Loucy (cell line): ENCODE measurements at regions not wholly inside any gene's neighbourhood (a gene's known extent, or its start where the extent isn't known, plus 50 kb on each side); places are given as distances from the start of the nearest gene placed in this dataset.

ENCODE experiments used
- H2AFZ ChIP-seq: fragments of 200-600 bp; sonication (generic); 2 replicates; pipeline ENCODE4 v1.6.0; 2016; ENCODE audit warnings: antibody characterized with exemption, mild to moderate bottlenecking, low read length, moderate library complexity
- H3F3A ChIP-seq: fragments of 200-600 bp; 2 replicates; pipeline ENCODE4 v1.6.0; 2016; ENCODE audit warnings: antibody characterized with exemption, low read depth, mild to moderate bottlenecking
- H3K27me3 ChIP-seq: fragments of 200-600 bp; sonication (generic); 2 replicates; pipeline ENCODE4 v1.6.1; 2014; ENCODE audit warnings: low read length, mild to moderate bottlenecking; ENCODE audit not compliant: insufficient read depth, poor library complexity, severe bottlenecking
- H3K36me3 ChIP-seq: fragments of 200-600 bp; sonication (generic); 2 replicates; pipeline ENCODE4 v1.6.1; 2016; ENCODE audit warnings: low read length; ENCODE audit not compliant: insufficient read depth
- H3K4me1 ChIP-seq: fragments of 200-600 bp; sonication (generic); 2 replicates; pipeline ENCODE4 v1.5.1; 2014; ENCODE audit warnings: low read length, mild to moderate bottlenecking; ENCODE audit not compliant: insufficient read depth, poor library complexity, severe bottlenecking
- H3K4me2 ChIP-seq: fragments of 200-600 bp; sonication (generic); 2 replicates; pipeline ENCODE4 v1.6.0; 2014; ENCODE audit warnings: antibody characterized with exemption, low read length, low read depth, mild to moderate bottlenecking; ENCODE audit not compliant: poor library complexity, severe bottlenecking
- H3K4me3 ChIP-seq: fragments of 200-600 bp; sonication (generic); 2 replicates; pipeline ENCODE4 v1.5.1; 2014; ENCODE audit warnings: low read length, mild to moderate bottlenecking, mixed read lengths; ENCODE audit not compliant: poor library complexity, severe bottlenecking
- H3K79me2 ChIP-seq: fragments of 200-600 bp; sonication (generic); 2 replicates; pipeline ENCODE4 v1.6.1; 2014; ENCODE audit warnings: low read length; ENCODE audit not compliant: insufficient read depth
- H3K9ac ChIP-seq: fragments of 200-600 bp; sonication (generic); 2 replicates; pipeline ENCODE4 v1.6.0; 2014; ENCODE audit warnings: mild to moderate bottlenecking, low read depth, low read length, moderate library complexity; ENCODE audit not compliant: poor library complexity, severe bottlenecking
- H3K9me2 ChIP-seq: fragments of 200-600 bp; sonication (generic); replicated peaks from 2 replicates; pipeline ENCODE4 v1.6.1; 2016; ENCODE audit warnings: low read depth, low read length, mixed read lengths
- H3K9me3 ChIP-seq: fragments of 200-600 bp; sonication (generic); 2 replicates; pipeline ENCODE4 v1.6.1; 2014; ENCODE audit warnings: mild to moderate bottlenecking, antibody characterized with exemption, low read length, low read depth; ENCODE audit not compliant: insufficient read depth
- H4K20me1 ChIP-seq: fragments of 200-600 bp; sonication (generic); 2 replicates; pipeline ENCODE4 v1.6.0; 2014; ENCODE audit warnings: antibody characterized with exemption, low read length, mild to moderate bottlenecking; ENCODE audit not compliant: insufficient read depth, poor library complexity, severe bottlenecking
- CTCF ChIP-seq: fragments of 200-600 bp; sonication (generic); conservative IDR thresholded peaks from 2 replicates; pipeline ENCODE4 v1.5.1; 2014; ENCODE audit warnings: mild to moderate bottlenecking, antibody characterized with exemption, low read length
- EZH2phosphoT487 ChIP-seq: fragments of 200-600 bp; IDR thresholded peaks from 2 replicates; pipeline ENCODE4 v1.6.1; 2018; ENCODE audit warnings: antibody characterized with exemption, mild to moderate bottlenecking, moderate library complexity, borderline replicate concordance

GRCh38 chr5:112668911-112669310 lies 68.8 kb upstream of the APC start:
- Histone ChIP-seq H3K4me2 (no peak overlapping the region), H3K9ac (no peak overlapping the region), H3K9me2 (no peaks in the 10 kb centered on the region), H2AFZ (no peak overlapping the region), H3K79me2 (no peaks in the 10 kb centered on the region), H3K36me3 (no peaks in the 10 kb centered on the region), H3K4me1 (no peaks in the 10 kb centered on the region), H3K9me3 (no peaks in the 10 kb centered on the region), H4K20me1 (no peaks in the 10 kb centered on the region), H3K4me3 (no peak overlapping the region), H3K27me3 (no peaks in the 10 kb centered on the region), H3F3A (no peaks in the 10 kb centered on the region)
- TF ChIP-seq EZH2phosphoT487 (no peak), CTCF (no peak)

- Histone ChIP-seq H3K27me3 (no peaks in the 10 kb centered on the region), H3F3A (no peaks in the 10 kb centered on the region), H3K36me3 (no peaks in the 10 kb centered on the region), H3K9me3 (no peaks in the 10 kb centered on the region), H3K9me2 (no peaks in the 10 kb centered on the region), H3K4me2 (no peak overlapping the region), H3K4me1 (no peaks in the 10 kb centered on the region), H3K79me2 (no peaks in the 10 kb centered on the region), H3K9ac (no peak overlapping the region), H4K20me1 (no peaks in the 10 kb centered on the region), H2AFZ (0 out of 2 replicates have a peak overlapping the region, but pooled peaks have one; percentile 41), H3K4me3 (no peak overlapping the region)
- no peak for TF ChIP-seq CTCF
- no peak for TF ChIP-seq EZH2phosphoT487
Observed at GRCh38 chr5:112669328-112669963, 68.2 kb upstream of the APC start.

GRCh38 chr5:112671687-112672086 lies 66.0 kb upstream of the APC start:
- TF ChIP-seq CTCF (no peak), EZH2phosphoT487 (no peak)
- H3K9ac ChIP-seq, result no peak overlapping the region
- H2AFZ ChIP-seq, result no peak overlapping the region
- H3K9me3 ChIP-seq, result no peaks in the 10 kb centered on the region
- H3F3A ChIP-seq, result no peaks in the 10 kb centered on the region
- no peaks in the 10 kb centered on the region for H3K79me2 ChIP-seq
- H3K4me1 ChIP-seq, result no peaks in the 10 kb centered on the region
- no peak overlapping the region for H3K4me3 ChIP-seq
- H3K27me3 ChIP-seq, result no peaks in the 10 kb centered on the region
- H4K20me1 ChIP-seq, result no peaks in the 10 kb centered on the region
- no peak overlapping the region for H3K4me2 ChIP-seq
- H3K9me2 ChIP-seq, result no peaks in the 10 kb centered on the region
- H3K36me3 ChIP-seq, result no peaks in the 10 kb centered on the region
